ENCODE measurements at regions not wholly inside any gene's neighbourhood (a gene's known extent, or its start where the extent isn't known, plus 50 kb on each side); places are given as distances from the start of the nearest gene placed in this dataset.
"Not testable (repeated sequence)": the region's sequence is repeated elsewhere in the genome, so short reads cannot be mapped to it uniquely, and the experiment has no call there.

DNA sequence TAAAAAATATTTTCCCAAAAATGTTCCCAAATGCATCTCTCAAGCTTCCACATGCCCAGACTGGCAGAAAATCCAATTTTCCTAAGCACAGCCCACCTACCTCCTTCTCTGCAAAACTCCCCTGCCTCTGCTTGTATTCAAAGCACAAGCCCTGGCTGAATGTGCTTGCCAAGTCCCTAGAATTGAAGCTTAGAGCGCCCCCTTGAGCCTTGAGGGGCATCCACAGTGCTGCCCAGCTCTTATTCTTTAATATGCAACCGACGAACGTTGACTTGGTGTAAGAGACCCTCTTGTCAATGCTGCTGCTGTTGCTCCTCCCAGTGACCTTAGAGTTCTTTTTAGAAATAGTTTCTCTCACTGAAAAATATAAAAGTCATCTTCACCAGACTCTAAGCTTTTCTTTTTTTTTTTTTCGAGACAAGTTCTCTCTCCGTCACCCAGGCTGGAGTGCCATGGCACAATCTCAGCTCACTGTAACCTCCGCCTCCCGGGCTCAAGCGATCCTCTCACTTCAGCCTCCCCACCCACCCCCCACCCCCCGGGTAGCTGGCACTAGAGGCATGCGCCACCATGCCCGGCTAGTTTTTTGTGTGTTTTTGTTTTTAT, 63.5 kb upstream of the CAPRIN1 start:
- no peaks in the 10 kb centered on the region for H3K27me3 ChIP-seq (ENCODE audit: insufficient read depth, poor library complexity, severe bottlenecking)
- ATAC-seq (ENCODE audit: low read depth) (peak; percentile 67; the same call in 2 of the 3 replicates), DNase-seq (ENCODE audit: low spot score) (no peak)
- H3K9me3 ChIP-seq (ENCODE audit: severe bottlenecking) = no peaks in the 10 kb centered on the region
- TF ChIP-seq, protein P1, sequence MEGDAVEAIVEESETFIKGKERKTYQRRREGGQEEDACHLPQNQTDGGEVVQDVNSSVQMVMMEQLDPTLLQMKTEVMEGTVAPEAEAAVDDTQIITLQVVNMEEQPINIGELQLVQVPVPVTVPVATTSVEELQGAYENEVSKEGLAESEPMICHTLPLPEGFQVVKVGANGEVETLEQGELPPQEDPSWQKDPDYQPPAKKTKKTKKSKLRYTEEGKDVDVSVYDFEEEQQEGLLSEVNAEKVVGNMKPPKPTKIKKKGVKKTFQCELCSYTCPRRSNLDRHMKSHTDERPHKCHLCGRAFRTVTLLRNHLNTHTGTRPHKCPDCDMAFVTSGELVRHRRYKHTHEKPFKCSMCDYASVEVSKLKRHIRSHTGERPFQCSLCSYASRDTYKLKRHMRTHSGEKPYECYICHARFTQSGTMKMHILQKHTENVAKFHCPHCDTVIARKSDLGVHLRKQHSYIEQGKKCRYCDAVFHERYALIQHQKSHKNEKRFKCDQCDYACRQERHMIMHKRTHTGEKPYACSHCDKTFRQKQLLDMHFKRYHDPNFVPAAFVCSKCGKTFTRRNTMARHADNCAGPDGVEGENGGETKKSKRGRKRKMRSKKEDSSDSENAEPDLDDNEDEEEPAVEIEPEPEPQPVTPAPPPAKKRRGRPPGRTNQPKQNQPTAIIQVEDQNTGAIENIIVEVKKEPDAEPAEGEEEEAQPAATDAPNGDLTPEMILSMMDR (IDR thresholded peaks at IDR 0.05; ENCODE audit: poor library complexity, severe bottlenecking) = peak; percentile 70
- H3K36me3 ChIP-seq (ENCODE audit: low read depth) = no peaks in the 10 kb centered on the region
- no peak overlapping the region for H3K4me3 ChIP-seq (ENCODE audit: severe bottlenecking)
- no peak overlapping the region for H3K27ac ChIP-seq (ENCODE audit: poor library complexity, severe bottlenecking)
- no peaks in the 10 kb centered on the region for H3K4me1 ChIP-seq (ENCODE audit: insufficient read depth, poor library complexity, severe bottlenecking)

DNA sequence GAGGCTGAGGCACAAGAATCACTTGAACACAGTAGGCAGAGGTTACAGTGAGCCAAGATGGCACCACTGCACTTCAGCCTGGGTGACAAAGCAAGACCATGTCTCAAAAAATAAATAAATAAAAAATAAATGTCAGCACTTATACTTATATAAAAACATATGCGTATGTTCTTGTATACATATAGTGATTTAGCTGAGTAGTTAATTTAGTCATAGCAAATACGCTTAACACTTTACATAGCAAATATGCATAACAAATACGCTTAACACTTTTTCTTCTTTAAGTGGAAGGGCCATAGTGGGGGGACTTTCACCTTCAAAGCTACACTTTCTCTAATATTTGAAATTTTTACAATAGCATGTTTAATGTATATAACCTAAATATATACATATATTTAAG, 64.0 kb upstream of the CAPRIN1 start:
- Histone ChIP-seq H3K4me3 (ENCODE audit: severe bottlenecking) (no peak overlapping the region), H3K27ac (ENCODE audit: poor library complexity, severe bottlenecking) (no peak overlapping the region), H3K4me1 (ENCODE audit: insufficient read depth, poor library complexity, severe bottlenecking) (no peaks in the 10 kb centered on the region), H3K27me3 (ENCODE audit: insufficient read depth, poor library complexity, severe bottlenecking) (no peaks in the 10 kb centered on the region), H3K36me3 (ENCODE audit: low read depth) (no peaks in the 10 kb centered on the region), H3K9me3 (ENCODE audit: severe bottlenecking) (no peaks in the 10 kb centered on the region)
- TF ChIP-seq, protein P1 (IDR thresholded peaks at IDR 0.05; ENCODE audit: poor library complexity, severe bottlenecking) = no peak
- no peak for DNase-seq (ENCODE audit: low spot score)
- no peak for ATAC-seq (ENCODE audit: low read depth)

GRCh38 chr11:33986597-33987501, 64.7 kb upstream of the CAPRIN1 start:
- DNase-seq (ENCODE audit: low spot score); H3K4me3 ChIP-seq (ENCODE audit: severe bottlenecking); ATAC-seq (ENCODE audit: low read depth); H3K27ac ChIP-seq (ENCODE audit: poor library complexity, severe bottlenecking); H3K36me3 ChIP-seq (ENCODE audit: low read depth); H3K4me1 ChIP-seq (ENCODE audit: insufficient read depth, poor library complexity, severe bottlenecking); H3K9me3 ChIP-seq (ENCODE audit: severe bottlenecking); H3K27me3 ChIP-seq (ENCODE audit: insufficient read depth, poor library complexity, severe bottlenecking): not testable (repeated sequence)

DNA sequence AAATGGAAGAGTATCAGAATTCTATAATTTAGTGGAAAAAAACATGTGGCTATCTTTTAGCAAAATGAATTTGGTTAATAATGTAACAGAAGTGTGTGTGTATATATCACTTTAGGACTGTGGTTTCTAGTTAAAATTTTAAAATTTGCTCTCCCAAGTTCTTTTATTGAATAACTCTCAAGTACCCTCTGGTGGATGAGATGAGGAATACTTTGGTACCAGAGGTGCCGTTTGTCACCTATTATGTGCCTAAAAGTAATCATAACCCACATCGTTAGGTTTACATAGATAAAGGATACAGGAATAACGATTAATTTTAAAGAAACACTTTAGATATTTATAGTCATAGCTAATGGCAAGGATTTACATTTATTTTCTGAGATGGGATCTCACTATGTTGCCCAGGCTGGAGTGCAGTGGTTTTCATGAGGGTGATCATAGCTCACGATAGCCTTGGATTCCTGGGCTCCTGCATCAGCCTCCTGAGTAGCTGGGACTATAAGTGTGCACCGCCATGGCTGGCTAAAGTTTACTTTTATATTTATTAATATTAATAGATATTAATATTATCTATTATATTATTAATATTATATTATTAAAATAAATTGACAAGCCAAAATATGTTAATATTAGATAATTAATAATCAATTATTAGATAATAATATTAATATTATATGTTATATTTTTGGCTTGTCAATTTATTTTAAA, 66.7 kb upstream of the CAPRIN1 start:
- no peaks in the 10 kb centered on the region for H3K9me3 ChIP-seq (ENCODE audit: severe bottlenecking)
- no peak overlapping the region for H3K4me3 ChIP-seq (ENCODE audit: severe bottlenecking)
- ATAC-seq (ENCODE audit: low read depth) (no peak), DNase-seq (ENCODE audit: low spot score) (no peak)
- no peaks in the 10 kb centered on the region for H3K36me3 ChIP-seq (ENCODE audit: low read depth)
- H3K27me3 ChIP-seq (ENCODE audit: insufficient read depth, poor library complexity, severe bottlenecking) = no peaks in the 10 kb centered on the region
- TF ChIP-seq, protein P1 (IDR thresholded peaks at IDR 0.05; ENCODE audit: poor library complexity, severe bottlenecking) = no peak
- H3K4me1 ChIP-seq (ENCODE audit: insufficient read depth, poor library complexity, severe bottlenecking) = no peaks in the 10 kb centered on the region
- no peak overlapping the region for H3K27ac ChIP-seq (ENCODE audit: poor library complexity, severe bottlenecking)

DNA sequence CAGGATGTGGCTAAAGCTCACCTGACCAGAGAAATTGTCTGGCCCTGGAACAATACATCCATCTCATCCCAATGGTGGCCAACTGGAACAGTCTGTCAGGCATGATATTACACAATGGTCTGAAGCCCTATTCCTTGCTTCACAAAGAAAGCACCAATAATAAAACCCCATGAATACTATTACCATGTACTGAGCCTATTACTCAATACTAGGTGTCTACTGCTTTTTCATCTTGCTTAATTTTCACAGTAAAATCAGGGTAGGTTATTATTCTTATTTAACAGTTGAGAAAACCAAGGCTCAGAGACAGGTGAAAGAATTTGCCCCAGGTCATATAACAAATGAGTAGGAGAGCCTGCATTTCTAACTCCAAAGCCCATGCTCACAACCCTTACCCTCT, 68.9 kb upstream of the CAPRIN1 start:
- no peak for ATAC-seq (ENCODE audit: low read depth)

More for the DNA sequence above, 68.9 kb upstream of the CAPRIN1 start:
- H3K36me3 ChIP-seq (ENCODE audit: low read depth) = no peaks in the 10 kb centered on the region
- DNase-seq (ENCODE audit: low spot score) = no peak
- H3K4me1 ChIP-seq (ENCODE audit: insufficient read depth, poor library complexity, severe bottlenecking) = no peaks in the 10 kb centered on the region
- TF ChIP-seq, protein P1 (IDR thresholded peaks at IDR 0.05; ENCODE audit: poor library complexity, severe bottlenecking) = no peak
- no peaks in the 10 kb centered on the region for H3K27me3 ChIP-seq (ENCODE audit: insufficient read depth, poor library complexity, severe bottlenecking)
- no peak overlapping the region for H3K27ac ChIP-seq (ENCODE audit: poor library complexity, severe bottlenecking)
- H3K9me3 ChIP-seq (ENCODE audit: severe bottlenecking) = no peaks in the 10 kb centered on the region
- H3K4me3 ChIP-seq (ENCODE audit: severe bottlenecking) = no peak overlapping the region
